ENCODE measurements at regions not wholly inside any gene's neighbourhood (a gene's known extent, or its start where the extent isn't known, plus 50 kb on each side); places are given as distances from the start of the nearest gene placed in this dataset.

DNA sequence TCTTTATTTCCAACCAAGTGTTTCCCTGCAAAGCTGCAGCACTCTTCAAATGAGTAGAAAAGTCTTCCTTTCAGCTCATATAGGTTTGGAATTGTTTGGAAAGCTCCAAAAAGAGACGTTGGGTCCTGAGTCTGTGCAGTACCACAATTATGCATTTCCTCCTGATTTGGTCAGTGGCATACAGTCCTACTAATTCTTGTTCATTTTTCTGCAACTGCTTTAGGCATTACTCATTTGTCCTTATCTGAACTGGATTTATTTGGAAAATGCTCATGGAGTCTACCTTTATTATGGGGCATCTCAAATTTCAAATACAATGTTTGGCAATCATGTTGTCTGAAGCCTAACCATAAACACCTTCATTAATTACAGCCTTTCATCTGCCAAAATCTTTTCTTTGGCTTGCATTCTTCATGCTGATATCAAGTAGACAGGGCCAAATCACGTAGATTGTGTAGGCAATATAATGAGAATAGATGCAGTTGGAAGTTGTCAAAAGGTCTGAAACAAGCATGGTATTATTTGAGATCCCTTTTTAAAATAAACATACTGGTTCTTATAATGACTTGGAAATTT lies 232.8 kb downstream of the TLE1 start:
- TF ChIP-seq, protein P1, sequence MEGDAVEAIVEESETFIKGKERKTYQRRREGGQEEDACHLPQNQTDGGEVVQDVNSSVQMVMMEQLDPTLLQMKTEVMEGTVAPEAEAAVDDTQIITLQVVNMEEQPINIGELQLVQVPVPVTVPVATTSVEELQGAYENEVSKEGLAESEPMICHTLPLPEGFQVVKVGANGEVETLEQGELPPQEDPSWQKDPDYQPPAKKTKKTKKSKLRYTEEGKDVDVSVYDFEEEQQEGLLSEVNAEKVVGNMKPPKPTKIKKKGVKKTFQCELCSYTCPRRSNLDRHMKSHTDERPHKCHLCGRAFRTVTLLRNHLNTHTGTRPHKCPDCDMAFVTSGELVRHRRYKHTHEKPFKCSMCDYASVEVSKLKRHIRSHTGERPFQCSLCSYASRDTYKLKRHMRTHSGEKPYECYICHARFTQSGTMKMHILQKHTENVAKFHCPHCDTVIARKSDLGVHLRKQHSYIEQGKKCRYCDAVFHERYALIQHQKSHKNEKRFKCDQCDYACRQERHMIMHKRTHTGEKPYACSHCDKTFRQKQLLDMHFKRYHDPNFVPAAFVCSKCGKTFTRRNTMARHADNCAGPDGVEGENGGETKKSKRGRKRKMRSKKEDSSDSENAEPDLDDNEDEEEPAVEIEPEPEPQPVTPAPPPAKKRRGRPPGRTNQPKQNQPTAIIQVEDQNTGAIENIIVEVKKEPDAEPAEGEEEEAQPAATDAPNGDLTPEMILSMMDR (IDR thresholded peaks at IDR 0.05; ENCODE audit: insufficient read depth, low read length, poor library complexity, severe bottlenecking): no peak
- TF ChIP-seq EZH2phosphoT487 (conservative IDR thresholded peaks at IDR 0.05; ENCODE audit: low read length): no peak
